NCI-H1436 treated with DMSO at 0.1 percent for 48 hours (cell line): ENCODE measurements at regions not wholly inside any gene's neighbourhood (a gene's known extent, or its start where the extent isn't known, plus 50 kb on each side); places are given as distances from the start of the nearest gene placed in this dataset.
"Not testable (repeated sequence)": the region's sequence is repeated elsewhere in the genome, so short reads cannot be mapped to it uniquely, and the experiment has no call there.

Source experiments
- DNase-seq: peaks from one replicate; lab custom pipeline; 2025; lab: John Stamatoyannopoulos, UW

DNA sequence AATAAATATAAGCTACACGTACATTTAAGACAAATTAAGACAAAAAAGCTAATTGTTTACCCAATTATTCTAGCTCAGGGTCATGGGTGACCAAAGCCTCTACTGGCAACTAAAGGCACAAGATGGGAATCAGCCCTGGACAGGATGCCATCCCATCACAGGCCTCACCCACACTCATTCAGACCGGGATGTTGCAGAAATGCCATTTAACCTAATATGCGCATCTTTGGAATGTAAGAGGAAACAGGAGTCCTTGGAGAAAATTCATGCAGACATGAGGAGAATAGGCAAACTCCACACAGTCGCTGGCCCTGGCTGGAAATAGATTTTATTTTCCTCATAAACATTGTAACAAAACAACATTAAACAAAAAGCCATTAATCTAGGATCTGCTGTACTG, 2003.8 kb upstream of the CDH9 start:
- DNase-seq, result no peak

DNA sequence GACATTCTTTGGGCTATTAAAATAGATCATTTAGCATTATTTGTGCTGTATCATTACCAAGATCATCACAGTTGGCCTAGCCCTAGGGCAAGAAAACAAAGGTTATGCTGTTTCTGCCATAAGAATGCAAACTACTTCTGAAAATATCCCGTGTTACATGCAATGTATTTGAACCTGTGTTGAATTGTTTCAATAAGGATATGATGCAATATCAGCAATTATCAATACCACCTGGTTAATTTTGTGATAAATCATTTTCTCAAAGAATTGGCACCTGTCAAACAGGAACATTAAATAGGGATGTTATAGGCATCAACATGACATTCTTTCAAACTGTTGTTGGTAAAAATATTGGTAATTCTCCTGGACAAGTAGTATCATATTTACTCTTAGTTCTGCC, 2002.0 kb upstream of the CDH9 start:
- DNase-seq, result no peak

DNA sequence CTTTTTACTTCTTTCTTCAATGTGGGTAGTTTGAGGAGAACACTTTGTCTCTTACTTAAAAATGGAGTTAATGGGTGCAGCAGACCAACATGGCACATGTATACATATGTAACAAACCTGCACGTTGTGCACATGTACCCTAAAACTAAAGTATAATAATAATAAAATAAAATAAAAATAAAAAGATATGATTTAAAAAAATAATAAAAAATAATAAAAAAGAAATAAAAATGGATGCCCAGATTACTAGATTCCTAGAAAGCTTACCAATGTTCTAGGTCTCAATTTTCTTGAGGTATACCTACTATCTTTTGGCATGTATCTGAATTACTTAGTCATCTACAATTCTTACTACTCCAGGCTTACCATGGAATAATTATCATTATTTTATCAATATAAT, 2001.6 kb upstream of the CDH9 start:
- DNase-seq, result no peak

DNA sequence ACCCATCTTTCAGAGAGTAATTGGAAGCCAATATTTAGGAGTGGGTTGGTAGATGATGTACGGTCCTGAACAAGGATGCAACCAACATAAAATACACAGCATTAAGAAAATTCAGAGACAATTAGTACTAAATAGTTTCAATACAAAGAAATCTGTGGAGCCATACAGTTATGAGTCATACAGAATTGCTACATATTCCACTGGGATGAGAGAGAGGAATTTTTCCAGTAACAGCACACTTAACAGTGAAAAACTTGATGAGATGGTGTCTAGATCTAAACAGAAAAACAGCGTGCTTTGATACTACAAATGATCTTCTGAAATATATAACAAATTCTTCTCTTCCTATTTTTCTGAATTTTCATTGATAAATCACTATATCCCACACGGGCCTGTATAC, 1999.3 kb upstream of the CDH9 start:
- DNase-seq, result no peak

DNA sequence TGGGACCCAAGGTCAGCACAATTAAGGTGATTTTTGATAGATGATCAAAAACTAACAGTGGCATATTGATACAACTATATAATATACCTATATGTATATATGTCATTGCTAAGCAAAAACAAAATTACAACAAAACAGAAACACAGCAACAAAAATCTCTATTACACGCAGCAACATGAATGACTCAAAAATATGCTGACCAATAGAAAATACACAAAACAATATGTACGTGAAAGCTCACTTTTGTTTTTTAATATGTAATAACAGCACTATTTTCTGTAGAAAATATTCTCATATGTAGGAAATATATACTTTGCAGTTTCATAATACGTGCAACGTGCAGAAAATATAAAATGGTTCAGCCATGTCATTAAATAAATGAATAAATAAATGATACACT, 1985.7 kb upstream of the CDH9 start:
- no peak for DNase-seq

DNA sequence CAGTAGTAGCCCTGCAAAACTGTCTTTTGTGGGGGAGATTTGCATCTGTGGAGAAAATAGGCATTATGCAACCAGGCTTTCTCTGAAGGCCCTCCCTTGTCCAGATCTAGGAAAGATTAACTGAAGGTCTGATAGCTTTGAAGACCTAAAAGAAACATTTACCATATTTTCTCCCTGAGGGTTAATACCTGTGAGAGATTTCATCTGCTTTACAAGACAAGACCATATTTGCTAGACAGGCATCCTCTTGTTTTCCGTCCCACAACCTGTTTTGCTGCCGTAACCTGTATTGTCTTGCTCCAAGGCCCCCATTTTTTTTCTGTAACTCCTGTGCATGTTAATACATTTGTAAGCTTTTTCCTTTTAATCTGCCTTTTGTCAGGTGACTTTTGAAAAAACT, 1985.2 kb upstream of the CDH9 start:
- no peak for DNase-seq

DNA sequence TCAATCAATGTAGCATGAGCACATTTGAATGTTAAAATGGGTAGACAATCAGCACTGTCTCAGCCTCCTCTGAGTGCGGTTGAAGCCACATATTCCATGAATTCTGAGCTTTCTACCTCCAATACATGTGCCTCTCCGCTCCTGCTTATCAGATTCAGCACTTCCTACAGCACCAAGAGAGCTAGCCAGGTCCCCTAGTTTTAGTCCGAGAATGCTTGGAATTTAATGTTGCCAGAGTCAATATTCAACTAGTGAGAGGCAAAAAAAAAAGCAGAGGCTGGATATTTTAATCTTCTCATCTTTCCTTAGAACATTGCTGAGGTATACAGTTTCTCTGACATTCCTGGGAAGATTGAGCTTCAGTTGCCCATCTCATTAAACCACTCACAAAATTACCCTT, 1979.1 kb upstream of the CDH9 start:
- DNase-seq, result no peak

DNA sequence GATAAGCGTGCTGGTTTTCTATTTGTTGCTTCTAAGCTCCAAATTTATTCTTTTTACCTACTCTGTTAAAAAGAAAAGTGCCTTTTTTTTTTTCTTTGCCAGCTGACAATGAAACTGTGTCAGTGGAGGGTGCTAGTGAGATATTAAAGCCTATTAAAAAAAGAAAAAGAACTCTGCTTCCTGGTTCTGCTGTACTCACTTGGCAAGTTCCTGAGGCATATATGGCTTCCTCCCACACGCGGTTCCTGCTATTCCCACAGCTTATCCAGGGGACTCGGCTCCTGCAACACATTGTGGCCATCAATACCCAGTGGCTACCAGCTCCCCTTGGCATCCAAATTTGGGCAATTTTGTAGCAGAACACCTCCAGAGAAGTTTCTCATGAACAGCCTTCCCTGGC, 1977.7 kb upstream of the CDH9 start:
- no peak for DNase-seq

DNA sequence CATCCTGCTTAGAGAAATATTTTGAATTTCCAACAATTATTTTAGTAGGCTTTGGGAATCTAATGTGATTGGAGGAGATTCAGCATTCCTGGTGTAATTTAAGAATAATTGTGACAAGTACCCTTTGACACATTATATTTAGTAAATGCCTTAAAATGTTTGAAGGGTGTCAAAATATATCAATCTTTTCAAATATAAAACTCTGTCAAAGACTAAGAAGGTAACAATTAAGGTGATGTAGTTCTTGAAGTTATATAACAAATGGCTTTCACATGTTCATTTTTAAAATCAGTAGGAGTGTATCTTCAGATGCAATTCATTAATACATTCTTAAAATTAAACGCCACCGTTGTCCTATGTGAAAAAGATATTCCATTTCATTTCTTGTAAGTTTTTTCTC, 1977.1 kb upstream of the CDH9 start:
- no peak for DNase-seq

DNA sequence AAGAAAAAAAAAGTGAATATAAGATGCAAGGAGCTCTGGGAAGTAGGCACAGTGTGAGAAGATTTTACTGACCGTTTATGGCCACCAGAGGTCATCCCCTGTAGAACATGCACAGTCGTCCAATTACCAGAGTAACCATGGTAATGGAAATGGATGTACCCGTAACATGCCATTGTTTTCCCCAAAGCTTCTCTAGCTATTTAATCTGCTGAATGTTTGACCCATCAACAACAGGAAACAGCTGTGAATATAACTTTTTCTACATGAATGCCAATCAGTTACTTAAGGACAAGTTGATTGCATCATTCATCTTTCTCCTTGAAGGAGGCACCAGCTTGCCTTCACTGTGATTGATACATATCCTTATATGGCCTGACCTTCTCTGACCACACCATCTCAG, 1967.0 kb upstream of the CDH9 start:
- DNase-seq, result no peak

DNA sequence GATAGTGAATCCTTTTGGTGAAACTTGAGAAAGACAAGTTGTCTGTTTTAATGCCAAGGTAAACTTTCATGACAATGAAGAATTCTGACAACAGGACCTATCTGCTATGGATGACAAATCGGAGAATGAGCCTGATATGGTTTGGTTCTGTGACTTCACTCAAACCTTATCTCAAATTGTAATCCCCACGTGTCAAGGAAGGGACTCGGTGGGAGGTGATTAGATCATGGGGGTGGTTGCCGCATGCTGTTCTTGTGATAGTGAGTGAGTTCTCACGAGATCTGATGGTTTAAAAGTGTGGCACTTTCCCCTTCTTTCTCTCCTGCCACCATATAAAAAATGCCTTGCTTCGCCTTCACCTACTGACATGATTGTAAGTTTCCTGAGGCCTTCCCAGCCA, 1964.1 kb upstream of the CDH9 start:
- no peak for DNase-seq

DNA sequence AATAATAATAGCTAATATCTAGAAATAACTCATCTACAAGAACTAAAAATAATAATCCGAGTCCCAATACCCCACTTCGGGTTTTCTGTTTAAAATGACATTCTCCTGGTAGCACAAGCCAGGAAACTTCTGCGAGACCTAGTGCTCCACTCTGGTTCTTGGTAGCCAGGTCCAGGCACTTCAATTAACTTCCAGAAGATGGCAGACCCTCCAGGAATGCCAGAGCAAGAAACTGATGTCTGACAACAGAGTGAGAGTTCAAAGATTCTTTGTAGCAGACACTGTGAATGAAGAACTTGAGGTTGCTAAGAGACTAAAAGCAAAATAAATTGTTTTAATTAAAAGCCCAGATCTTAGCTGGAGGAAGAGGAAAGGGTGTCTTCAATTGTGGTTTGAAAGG, 1963.3 kb upstream of the CDH9 start:
- no peak for DNase-seq

DNA sequence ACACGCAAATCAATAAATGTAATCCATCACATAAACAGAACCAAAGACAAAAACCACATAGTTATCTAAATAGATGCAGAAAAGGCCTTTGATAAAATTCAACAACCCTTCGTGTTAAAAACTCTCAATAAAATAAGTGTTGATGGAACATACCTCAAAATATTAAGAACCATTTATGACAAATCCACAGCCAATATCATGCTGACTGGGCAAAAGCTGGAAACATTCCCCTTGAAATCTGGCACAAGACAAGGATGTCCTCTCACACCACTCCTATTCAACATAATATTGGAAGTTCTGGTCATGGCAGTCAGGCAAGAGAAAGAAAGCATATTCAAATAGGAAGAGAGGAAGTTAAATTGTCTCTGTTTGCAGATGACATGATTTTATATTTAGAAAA, 1946.3 kb upstream of the CDH9 start:
- no peak for DNase-seq

DNA sequence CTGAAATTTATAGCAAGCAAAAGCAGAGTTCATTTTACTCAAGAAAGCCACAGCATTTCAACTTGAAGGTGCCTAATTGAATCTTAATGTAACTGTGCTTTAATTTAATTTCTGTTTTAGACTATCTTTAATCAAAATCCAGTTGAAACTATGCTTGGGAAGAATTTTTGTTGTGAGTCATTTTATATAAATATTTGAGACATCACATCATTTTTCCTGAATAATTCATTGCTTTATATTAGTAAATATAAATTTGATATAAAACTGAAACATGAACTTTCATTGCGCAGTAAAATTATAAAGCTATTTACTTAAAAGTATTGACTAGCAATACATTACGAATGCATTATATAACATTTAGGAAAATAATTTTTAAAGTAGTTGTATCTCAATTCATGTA, 1937.1 kb upstream of the CDH9 start:
- no peak for DNase-seq

DNA sequence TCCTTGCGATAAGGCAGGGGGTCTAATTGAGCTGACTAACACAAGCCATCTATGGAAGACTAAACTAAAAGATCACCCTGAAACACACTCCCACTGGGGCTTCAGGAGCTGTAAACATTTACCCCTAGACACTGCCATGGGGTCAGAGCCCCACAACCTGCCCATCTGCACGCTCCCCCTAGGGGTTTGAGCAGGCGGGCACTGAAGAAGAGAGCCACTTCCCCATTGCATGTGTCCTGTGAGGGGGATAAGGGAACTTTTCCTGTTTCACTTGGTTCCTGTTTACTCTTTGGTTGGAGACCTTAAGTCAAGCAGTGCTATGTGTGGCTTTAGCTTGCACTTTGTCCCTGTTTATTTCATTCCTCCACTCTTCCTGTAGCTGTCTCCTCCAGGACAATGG, 1929.5 kb upstream of the CDH9 start:
- no peak for DNase-seq

DNA sequence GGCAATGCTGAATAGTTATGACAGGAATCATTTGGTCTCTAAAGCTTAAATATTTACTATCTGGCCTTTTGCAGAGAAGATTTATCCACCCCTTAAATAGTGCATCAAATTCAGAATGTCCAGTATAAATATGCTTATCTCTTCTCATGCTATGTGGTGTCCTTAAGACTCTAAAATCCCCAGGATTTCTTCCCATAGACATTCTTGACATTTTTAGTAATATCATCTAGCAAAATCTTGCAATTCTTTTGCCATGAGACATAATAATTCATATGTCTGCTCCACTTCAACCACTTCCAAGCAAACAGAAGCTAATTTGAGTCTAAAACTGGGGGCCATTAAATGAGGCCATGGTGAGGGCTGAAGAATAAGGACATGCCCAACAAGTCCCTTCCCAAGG, 1923.4 kb upstream of the CDH9 start:
- no peak for DNase-seq

DNA sequence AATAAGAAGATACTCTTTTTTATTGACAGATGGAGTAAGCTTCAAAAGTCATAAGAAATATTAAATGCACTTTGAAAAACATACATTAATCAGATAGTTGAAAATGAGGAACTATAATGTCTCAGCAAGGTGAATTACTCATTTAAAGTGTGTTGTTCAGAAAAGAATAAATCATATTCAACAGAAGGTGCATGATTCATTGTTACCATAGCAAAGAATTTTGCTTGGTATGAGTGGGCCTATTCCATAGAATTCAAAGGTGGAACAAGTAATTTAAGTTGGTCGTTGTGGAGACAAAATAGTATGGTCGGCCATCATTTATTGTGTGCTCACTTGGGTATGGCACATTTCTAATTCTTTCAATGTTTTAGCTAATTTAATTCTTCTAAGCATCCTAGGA, 1920.2 kb upstream of the CDH9 start:
- no peak for DNase-seq

DNA sequence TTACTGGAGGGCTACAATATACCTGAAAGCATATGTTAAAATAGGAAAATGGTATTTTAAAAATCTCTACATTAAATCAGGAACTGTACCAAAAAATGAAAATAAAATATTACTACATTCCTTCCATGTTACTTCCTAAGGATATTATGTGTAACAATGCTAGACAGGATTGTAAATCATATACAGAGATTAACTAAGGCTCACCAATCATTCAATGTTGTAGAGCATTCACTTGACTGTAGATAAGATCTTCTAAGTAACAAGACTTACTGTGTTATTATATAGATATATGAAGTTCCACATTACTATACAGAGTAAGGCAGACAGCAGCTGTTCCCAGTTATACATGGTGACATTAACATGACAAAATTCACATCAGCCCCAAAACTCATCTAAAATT, 1919.1 kb upstream of the CDH9 start:
- no peak for DNase-seq

DNA sequence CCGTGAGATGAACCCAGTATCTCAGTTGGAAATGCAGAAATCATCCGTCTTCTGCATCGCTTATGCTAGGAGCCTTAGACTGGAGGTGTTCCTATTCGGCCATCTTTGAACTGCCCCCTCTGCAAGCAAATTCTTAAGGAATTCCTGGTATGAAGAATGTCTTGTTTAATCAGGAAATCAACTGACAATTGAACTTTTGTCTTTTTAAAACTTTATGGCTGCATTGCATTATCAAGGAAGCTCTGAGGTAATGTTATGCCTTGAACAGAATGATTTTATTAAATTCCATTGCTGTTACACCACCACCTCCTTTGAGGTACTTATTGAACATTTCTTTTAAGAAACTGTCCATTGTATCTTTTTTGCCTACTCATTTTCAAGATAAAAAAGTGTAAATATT, 1915.7 kb upstream of the CDH9 start:
- no peak for DNase-seq

DNA sequence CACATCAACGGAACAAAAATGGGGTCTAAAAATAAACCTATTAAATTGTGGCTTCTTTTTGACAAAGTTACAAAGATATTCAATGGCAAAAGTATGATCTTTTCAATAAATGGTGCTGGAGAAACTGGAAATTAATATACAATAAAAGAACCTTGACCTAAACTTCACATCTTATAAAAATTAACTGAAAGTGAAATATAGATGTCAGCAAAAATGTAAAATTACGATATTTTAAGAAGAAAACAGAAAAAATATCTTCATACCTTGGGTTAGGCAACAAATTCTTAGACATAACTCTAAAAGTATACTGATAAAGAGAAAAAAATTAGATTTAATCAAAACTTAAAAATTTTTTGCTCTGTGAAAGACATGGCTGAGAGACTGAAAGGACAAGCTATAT, 1909.5 kb upstream of the CDH9 start:
- DNase-seq, result no peak

DNA sequence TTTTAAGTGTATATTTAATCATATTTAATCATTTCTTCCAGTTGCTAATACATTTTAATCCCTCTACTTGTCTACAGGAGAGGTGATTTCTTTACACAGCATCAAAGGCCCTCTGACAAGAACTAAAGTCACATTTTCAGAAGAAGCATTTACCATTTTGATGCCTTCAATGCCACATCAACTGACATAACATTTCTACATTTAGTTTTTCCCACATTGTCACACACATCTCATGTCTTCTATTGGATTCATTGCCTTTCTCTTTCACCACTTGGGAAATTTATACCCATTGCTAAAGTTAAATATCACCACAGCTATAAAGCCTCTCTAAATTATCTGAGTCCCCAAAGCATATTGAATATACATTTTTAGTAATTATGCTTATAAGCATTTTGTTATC, 1907.5 kb upstream of the CDH9 start:
- no peak for DNase-seq

DNA sequence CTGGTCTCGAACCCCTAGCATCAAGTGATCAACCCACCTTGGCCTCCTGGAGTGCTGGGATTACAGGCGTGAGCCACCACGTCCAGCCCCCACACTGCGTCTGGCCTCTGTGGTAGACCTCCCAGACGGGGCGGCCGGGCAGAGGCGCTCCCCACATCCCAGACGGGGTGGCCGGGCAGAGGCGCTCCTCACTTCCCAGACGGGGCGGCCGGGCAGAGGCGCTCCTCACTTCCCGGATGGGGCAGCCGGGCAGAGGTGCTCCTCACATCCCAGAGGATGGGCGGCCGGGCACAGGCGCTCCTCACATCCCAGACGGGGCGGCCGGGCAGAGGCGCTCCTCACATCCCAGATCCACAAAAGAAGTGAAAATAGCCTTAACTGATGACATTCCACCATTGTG, 1891.0 kb upstream of the CDH9 start:
- not testable (repeated sequence) for DNase-seq

DNA sequence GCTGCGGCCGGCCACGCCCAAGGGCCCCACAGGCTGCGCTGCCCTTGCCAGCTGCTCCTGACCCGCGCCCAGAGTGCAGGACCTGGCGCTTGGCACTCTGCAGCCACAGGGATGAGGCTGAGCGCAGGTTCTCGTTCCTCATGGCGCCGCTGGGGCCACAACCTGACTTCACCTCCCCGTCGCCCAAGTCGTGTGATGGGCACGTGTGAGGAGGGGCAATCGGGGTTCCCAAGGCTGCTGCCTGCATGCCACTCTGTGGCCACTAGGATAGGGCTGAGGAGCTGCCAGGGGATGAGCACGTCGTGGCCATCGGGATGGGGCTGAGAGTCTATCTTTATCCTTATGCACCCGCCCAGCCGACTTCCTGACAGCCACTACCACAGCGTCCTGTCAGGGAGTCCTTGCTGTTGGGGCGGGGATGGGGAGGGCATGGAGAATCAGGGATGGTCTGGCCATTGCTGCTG, 1890.0 kb upstream of the CDH9 start:
- not testable (repeated sequence) for DNase-seq

DNA sequence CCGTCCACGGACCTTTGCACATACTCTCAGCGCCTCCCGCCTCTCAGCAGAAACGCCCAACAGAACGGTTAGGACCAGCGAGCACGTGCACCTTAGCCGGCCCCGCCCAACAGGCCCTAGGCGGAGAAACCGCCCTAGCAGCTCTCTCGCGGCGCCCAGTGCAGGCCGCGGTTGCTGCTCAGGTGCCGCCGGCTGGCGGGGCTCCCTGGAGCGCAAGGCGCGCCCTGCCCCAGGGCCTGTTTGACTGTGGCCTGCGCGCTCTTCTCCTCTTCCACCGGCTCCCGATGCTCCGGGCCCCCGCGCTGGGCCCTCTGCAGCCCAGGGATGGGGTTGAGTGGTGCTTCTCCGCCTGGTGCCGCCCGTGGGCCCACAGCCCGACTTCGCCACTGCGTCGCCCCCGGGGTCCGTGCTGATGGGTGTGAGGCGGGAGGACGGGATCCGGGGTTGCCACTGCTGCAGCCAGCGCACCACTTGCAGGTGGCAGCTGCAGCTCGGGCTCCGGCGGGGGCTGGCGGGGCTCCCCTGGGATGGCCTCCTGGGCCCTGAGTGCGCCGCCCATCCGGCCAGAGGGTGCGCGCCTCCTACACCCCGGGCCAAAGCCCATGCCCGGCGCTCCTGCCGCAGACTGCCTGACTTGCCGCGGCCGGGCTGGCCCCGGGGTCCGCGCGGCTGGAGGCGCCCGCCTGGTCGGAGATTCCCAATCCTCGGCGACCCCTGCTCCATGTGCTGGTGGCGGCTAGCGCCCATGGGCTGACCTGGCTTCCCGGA, 1889.4 kb upstream of the CDH9 start:
- DNase-seq, result no peak

DNA sequence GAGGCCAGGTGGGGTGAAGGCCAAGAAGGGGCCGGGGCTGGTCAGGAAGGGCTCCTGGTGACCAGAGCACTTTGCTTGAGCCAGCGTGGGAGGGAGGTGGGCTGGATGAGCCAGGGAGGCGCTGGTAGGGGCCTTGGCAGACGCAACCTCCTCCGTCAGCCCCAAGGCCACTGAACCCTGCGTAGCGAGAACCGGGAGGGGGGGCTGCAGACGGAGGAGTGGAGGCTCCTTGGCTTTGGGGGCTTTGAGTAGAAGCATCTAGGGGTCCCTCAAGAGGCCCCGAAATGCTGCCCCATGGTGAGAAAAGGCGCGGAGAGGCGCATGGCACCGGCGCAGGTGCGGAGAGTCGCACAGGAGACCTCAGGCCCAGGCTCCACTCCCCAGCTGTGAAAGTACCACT, 1888.0 kb upstream of the CDH9 start:
- DNase-seq, result no peak
